Endothelial cell of umbilical vein (primary cell): ENCODE measurements at regions not wholly inside any gene's neighbourhood (a gene's known extent, or its start where the extent isn't known, plus 50 kb on each side); places are given as distances from the start of the nearest gene placed in this dataset.
"Not testable (repeated sequence)": the region's sequence is repeated elsewhere in the genome, so short reads cannot be mapped to it uniquely, and the experiment has no call there.

ENCODE experiments used
- BruUV-seq: library from RNA; stranded (reverse); fragments of 400-500 nt; replicated peaks from 2 replicates; lab custom pipeline; 2021; lab: Mats Ljungman, UMichigan
- CTCF ChIA-PET: fragments of 300-600, 350-600 bp; sonication (Branson Sonifier 250); formaldehyde crosslinking; loops from one replicate; lab custom pipeline; 2021; ENCODE audit warnings: antibody characterized with exemption, inconsistent platforms; lab: Charles Lee
- POLR2A ChIA-PET: fragments of 300-600, 350-600 bp; sonication (Branson Sonifier 250); formaldehyde crosslinking; loops from one replicate; lab custom pipeline; 2021; ENCODE audit warnings: antibody characterized with exemption, inconsistent platforms; lab: Charles Lee
- DNase-seq: peaks from one replicate; pipeline ENCODE4 v3.0.0-alpha.2; 2011; ENCODE audit warnings: low read depth, low spot score
- FAIRE-seq: peaks from 2 replicates; lab custom pipeline; 2011; peaks lifted over from hg19 to GRCh38; lab: Jason Lieb, UNC
- H2AFZ ChIP-seq: 2 replicates; pipeline ENCODE4 v1.6.0; 2012; ENCODE audit warnings: low read depth, low read length, control low read depth, inconsistent platforms
- H3K27ac ChIP-seq: 2 replicates; pipeline ENCODE4 v1.5.1; 2011; ENCODE audit warnings: low read depth, mild to moderate bottlenecking, control low read depth, low read length, moderate library complexity; ENCODE audit not compliant: insufficient read depth
- H3K27me3 ChIP-seq, 2 experiments: 2 replicates each; pipeline versions ENCODE4 v1.6.0 to v1.6.1; 2011; ENCODE audit warnings: low read length in 2 of 2, mixed read lengths in 1 of 2; ENCODE audit not compliant: control insufficient read depth in 2 of 2, insufficient read depth in 2 of 2
- H3K36me3 ChIP-seq, 2 experiments: 2 replicates in 1 of 2; 3 replicates in 1 of 2; pipeline ENCODE4 v1.5.1; 2011; ENCODE audit warnings: low read length in 2 of 2, mild to moderate bottlenecking in 1 of 2, moderate library complexity in 1 of 2; ENCODE audit not compliant: control insufficient read depth in 2 of 2, insufficient read depth in 2 of 2; ENCODE audit errors: extremely low read depth in 1 of 2
- H3K4me1 ChIP-seq: 3 replicates; pipeline ENCODE4 v1.5.1; 2011; ENCODE audit warnings: mild to moderate bottlenecking, low read length; ENCODE audit not compliant: control insufficient read depth, insufficient read depth; ENCODE audit errors: extremely low read depth
- H3K4me2 ChIP-seq: 2 replicates; pipeline ENCODE4 v1.6.1; 2011; ENCODE audit warnings: low read length, control low read depth, mixed read lengths; ENCODE audit not compliant: insufficient read depth
- H3K4me3 ChIP-seq, 3 experiments: fragments of 200-600 bp in 1 of 3; sonication (generic), shearing (Covaris generic) in 1 of 3; replicated peaks in 1 of 3; 2 replicates each; pipeline ENCODE4 v1.5.1; 2011 to 2016; ENCODE audit warnings: control low read depth in 3 of 3, low read length in 3 of 3, mild to moderate bottlenecking in 2 of 3, inconsistent platforms in 1 of 3, low read depth in 1 of 3, moderate library complexity in 1 of 3; ENCODE audit not compliant: insufficient read depth in 1 of 3
- H3K79me2 ChIP-seq: 2 replicates; pipeline ENCODE4 v1.6.0; 2012; ENCODE audit warnings: low read length, inconsistent platforms; ENCODE audit not compliant: control insufficient read depth, insufficient read depth
- H3K9ac ChIP-seq: replicated peaks from 2 replicates; pipeline ENCODE3; 2011; ENCODE audit warnings: low read length, control low read depth; ENCODE audit not compliant: insufficient read depth; ENCODE audit errors: extremely low read depth
- H3K9me1 ChIP-seq: replicated peaks from 3 replicates; pipeline ENCODE4 v1.6.0; 2011; ENCODE audit warnings: mild to moderate bottlenecking, low read length; ENCODE audit not compliant: control insufficient read depth, insufficient read depth; ENCODE audit errors: extremely low read depth
- H3K9me3 ChIP-seq: replicated peaks from 2 replicates; pipeline ENCODE4 v1.5.1; 2012; ENCODE audit warnings: low read length, inconsistent platforms; ENCODE audit not compliant: control insufficient read depth, insufficient read depth
- H4K20me1 ChIP-seq: replicated peaks from 2 replicates; pipeline ENCODE3; 2011; ENCODE audit warnings: mild to moderate bottlenecking, low read length; ENCODE audit not compliant: control insufficient read depth, insufficient read depth; ENCODE audit errors: extremely low read depth
- CTCF ChIP-seq, 2 donors: IDR thresholded peaks; 1 replicate in 1 of 2; 2 replicates in 1 of 2; pipeline ENCODE4 v1.5.1; 2011; ENCODE audit warnings: low read length in 2 of 2, mild to moderate bottlenecking in 2 of 2, moderate library complexity in 2 of 2, control low read depth in 1 of 2, inconsistent platforms in 1 of 2, low read depth in 1 of 2; ENCODE audit not compliant: insufficient read depth in 1 of 2; ENCODE audit errors: extremely low read depth in 1 of 2
- EZH2 ChIP-seq: IDR thresholded peaks from 2 replicates; pipeline ENCODE4 v1.6.1; 2012; ENCODE audit warnings: borderline replicate concordance, low read depth, mild to moderate bottlenecking, moderate library complexity, low read length, inconsistent platforms; ENCODE audit not compliant: severe bottlenecking
- FOS ChIP-seq: IDR thresholded peaks from 2 replicates; pipeline ENCODE4 v1.6.1; 2011; ENCODE audit warnings: mild to moderate bottlenecking, low read length, moderate library complexity, borderline replicate concordance; ENCODE audit not compliant: insufficient read depth
- GATA2 ChIP-seq: IDR thresholded peaks from 2 replicates; pipeline ENCODE4 v1.7.0; 2011; ENCODE audit warnings: low read depth, mild to moderate bottlenecking, moderate library complexity, mixed read lengths, low read length; ENCODE audit not compliant: insufficient read length, insufficient read depth
- JUN ChIP-seq: IDR thresholded peaks from 2 replicates; pipeline ENCODE4 v1.6.1; 2011; ENCODE audit warnings: borderline replicate concordance, low read depth; ENCODE audit not compliant: insufficient read length, insufficient read depth
- MYC ChIP-seq: IDR thresholded peaks from one replicate; pipeline ENCODE4 v1.6.1; 2011; ENCODE audit warnings: mild to moderate bottlenecking, low read depth, low read length
- POLR2A ChIP-seq: IDR thresholded peaks from 2 replicates; pipeline ENCODE4 v1.6.1; 2012; ENCODE audit warnings: low read depth, mild to moderate bottlenecking, control low read depth, low read length
- POLR2AphosphoS5 ChIP-seq: IDR thresholded peaks from 2 replicates; pipeline ENCODE4 v1.6.1; 2012; ENCODE audit warnings: low read depth, mild to moderate bottlenecking, control low read depth, low read length, moderate library complexity; ENCODE audit not compliant: insufficient read depth
- dilution Hi-C: fragments of 300-500 bp; cut with MboI; formaldehyde crosslinking; loops from one replicate; pipeline ENCODE4 v1.15.0; 2019; ENCODE audit warnings: low sequenced_read_pairs; ENCODE audit not compliant: extremely low pct_ligation_motif_present
- intact Hi-C: fragments of 100-400 bp; cut with micrococcal nuclease; formaldehyde crosslinking; loops from one replicate; pipeline ENCODE4 v1.10.0; 2022
- TF ChIP-seq, protein P1 (sequence below): IDR thresholded peaks from 2 replicates; pipeline ENCODE4 v1.6.1; 2011; ENCODE audit not compliant: insufficient read depth, insufficient read length

DNA sequence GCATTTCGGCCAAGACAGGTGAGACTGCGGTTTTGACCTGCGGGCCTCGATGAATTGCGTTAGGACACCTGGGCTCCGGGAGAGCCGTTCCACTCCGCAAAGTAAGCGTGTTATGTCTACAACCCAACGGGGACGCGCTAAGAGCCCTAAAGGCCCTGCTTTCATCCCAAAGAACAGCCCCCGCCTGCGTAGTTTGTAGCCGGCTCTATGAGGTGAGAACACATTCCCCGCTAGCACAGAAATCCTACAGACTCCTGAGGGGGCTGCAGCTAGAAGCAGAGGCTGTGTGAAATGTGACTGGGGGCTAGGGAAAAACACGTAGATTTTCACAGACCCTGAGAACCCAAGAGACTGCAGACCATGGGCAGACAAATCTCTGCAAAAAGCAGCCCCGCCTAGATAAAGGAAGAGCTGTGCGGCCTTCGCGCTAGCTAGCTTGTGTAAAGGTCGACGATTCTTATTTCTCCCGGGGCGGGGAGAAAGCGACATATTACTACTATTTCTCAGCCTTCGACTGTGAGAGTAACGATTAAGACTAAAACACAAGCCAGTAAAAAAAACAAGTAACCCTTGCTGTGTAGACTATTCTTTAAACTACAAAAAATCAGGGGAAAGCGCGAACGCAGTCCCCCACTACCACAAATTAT, 242.9 kb downstream of the FAM72C start:
- intact Hi-C loops, H2AFZ ChIP-seq, H3K4me2 ChIP-seq, dilution Hi-C loops, H3K9ac ChIP-seq, H4K20me1 ChIP-seq, H3K4me1 ChIP-seq, H3K36me3 ChIP-seq, H3K27ac ChIP-seq, DNase-seq, CTCF ChIA-PET, H3K27me3 ChIP-seq, H3K9me3 ChIP-seq, H3K4me3 ChIP-seq, H3K9me1 ChIP-seq, H3K79me2 ChIP-seq: not testable (repeated sequence)
- POLR2A ChIA-PET = interaction anchor here (0.6 kb wide), 1 partner anchor 14 kb away, joined by 3 read pairs; no protein-coding TSS in a partner anchor
- TSS peak; percentile 100 for BruUV-seq
- FAIRE-seq = peak; percentile 44

- no peak overlapping the region for H3K9ac ChIP-seq
- ChIA-PET CTCF (no interaction called here), POLR2A (no interaction called here)
- DNase-seq = no peak
- H3K79me2 ChIP-seq = no peaks in the 10 kb centered on the region
- BruUV-seq = no TSS peak
- no peaks in the 10 kb centered on the region for H3K9me3 ChIP-seq
- H3K4me2 ChIP-seq = no peak overlapping the region
- H3K27me3 ChIP-seq = no peaks in the 10 kb centered on the region
- no peaks in the 10 kb centered on the region for H3K4me1 ChIP-seq
- no peak overlapping the region for H3K27ac ChIP-seq
- TF ChIP-seq CTCF (IDR thresholded peaks at IDR 0.05; ENCODE audit: extremely low read depth in 1 of 2, insufficient read depth in 1 of 2, low read depth in 1 of 2, low read length in 2 of 2) (no peak), POLR2A (no peak), POLR2AphosphoS5 (no peak), GATA2 (no peak), EZH2 (no peak), JUN (no peak), MYC (no peak), FOS (no peak)
- TF ChIP-seq, protein P1, sequence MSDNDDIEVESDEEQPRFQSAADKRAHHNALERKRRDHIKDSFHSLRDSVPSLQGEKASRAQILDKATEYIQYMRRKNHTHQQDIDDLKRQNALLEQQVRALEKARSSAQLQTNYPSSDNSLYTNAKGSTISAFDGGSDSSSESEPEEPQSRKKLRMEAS = no peak
- dilution Hi-C loops (no loop called here), intact Hi-C loops (no loop called here)
- no peaks in the 10 kb centered on the region for H4K20me1 ChIP-seq
- H2AFZ ChIP-seq = no peak overlapping the region
- no peak for FAIRE-seq
- no peaks in the 10 kb centered on the region for H3K36me3 ChIP-seq
- H3K9me1 ChIP-seq = no peaks in the 10 kb centered on the region
- no peak overlapping the region for H3K4me3 ChIP-seq
Observed at GRCh38 chr1:143727263-143727662, 244.5 kb downstream of the FAM72C start.
